HAP-1 (cell line): ENCODE measurements at regions not wholly inside any gene's neighbourhood (a gene's known extent, or its start where the extent isn't known, plus 50 kb on each side); places are given as distances from the start of the nearest gene placed in this dataset.

Experiments used
- DNase-seq, 2 experiments: peaks; one replicate each; pipeline ENCODE4 v3.0.0-alpha.2; 2016 to 2020; ENCODE audit warnings: low spot score in 2 of 2
- H3K27me3 ChIP-seq: fragments of 250-450 bp; sonication (Bioruptor Pico); 2 replicates; pipeline ENCODE4 v1.5.1; 2020; ENCODE audit warnings: low read depth, mild to moderate bottlenecking, moderate library complexity
- H3K36me3 ChIP-seq: fragments of 250-450 bp; sonication (Bioruptor Pico); replicated peaks from 2 replicates; pipeline ENCODE4 v1.5.1; 2020; ENCODE audit warnings: mild to moderate bottlenecking
- H3K4me1 ChIP-seq: fragments of 250-450 bp; sonication (Bioruptor Pico); 2 replicates; pipeline ENCODE4 v1.5.1; 2020; ENCODE audit warnings: mild to moderate bottlenecking
- H3K4me3 ChIP-seq: fragments of 250-450 bp; sonication (Bioruptor Pico); 2 replicates; pipeline ENCODE4 v1.5.1; 2020; ENCODE audit warnings: mild to moderate bottlenecking, moderate library complexity
- H3K9me3 ChIP-seq: fragments of 250-450 bp; sonication (Bioruptor Pico); 2 replicates; pipeline ENCODE4 v1.5.1; 2020; ENCODE audit warnings: mild to moderate bottlenecking, moderate library complexity
- in situ Hi-C: fragments of 300-500 bp; cut with MboI; formaldehyde crosslinking; loops from 3 replicates; pipeline ENCODE4 v1.14.3; 2020; ENCODE audit warnings: low sequenced_read_pairs, inconsistent platforms, mixed read lengths

- Histone ChIP-seq H3K27me3 (no peaks in the 10 kb centered on the region), H3K4me1 (no peaks in the 10 kb centered on the region), H3K9me3 (no peaks in the 10 kb centered on the region), H3K4me3 (no peak overlapping the region), H3K36me3 (no peaks in the 10 kb centered on the region)
- DNase-seq = no peak
- in situ Hi-C loops = no loop called here
Observed at GRCh38 chr11:119506436-119506835, 83.5 kb upstream of the THY1 start.

- Histone ChIP-seq H3K27me3 (no peaks in the 10 kb centered on the region), H3K4me1 (no peaks in the 10 kb centered on the region), H3K9me3 (no peaks in the 10 kb centered on the region), H3K36me3 (no peaks in the 10 kb centered on the region), H3K4me3 (no peak overlapping the region)
- no peak for DNase-seq
- in situ Hi-C loops = no loop called here
Observed at GRCh38 chr11:119505861-119506260, 82.9 kb upstream of the THY1 start.

GRCh38 chr11:119505071-119505470 lies 82.1 kb upstream of the THY1 start:
- H3K4me1 ChIP-seq = peaks cover 2% of the 10 kb centered on the region; the same call in 1 of the 2 replicates
- H3K4me3 ChIP-seq = no peak overlapping the region
- H3K36me3 ChIP-seq = no peaks in the 10 kb centered on the region
- no peaks in the 10 kb centered on the region for H3K27me3 ChIP-seq
- DNase-seq = no peak
- H3K9me3 ChIP-seq = no peaks in the 10 kb centered on the region
- in situ Hi-C loops = no loop called here

- Histone ChIP-seq H3K27me3 (0 out of 2 replicates have a peak, but pooled peaks cover 2% of the 10 kb centered on the region), H3K9me3 (no peaks in the 10 kb centered on the region; the same call in 1 of the 2 replicates), H3K4me3 (no peak overlapping the region), H3K4me1 (peaks cover 2% of the 10 kb centered on the region; the same call in 1 of the 2 replicates), H3K36me3 (no peaks in the 10 kb centered on the region)
- DNase-seq = no peak
- in situ Hi-C loops = no loop called here
Observed at GRCh38 chr11:119504371-119504770, 81.4 kb upstream of the THY1 start.

- Histone ChIP-seq H3K36me3 (no peaks in the 10 kb centered on the region), H3K9me3 (no peaks in the 10 kb centered on the region; the same call in 1 of the 2 replicates), H3K27me3 (0 out of 2 replicates have a peak, but pooled peaks cover 2% of the 10 kb centered on the region), H3K4me3 (no peak overlapping the region), H3K4me1 (peaks cover 2% of the 10 kb centered on the region; the same call in 1 of the 2 replicates)
- in situ Hi-C loops = no loop called here
- DNase-seq = no peak
Observed at GRCh38 chr11:119501777-119502405, 78.9 kb upstream of the THY1 start.

- in situ Hi-C loops = loop anchor here (25.0 kb wide), 1 partner anchor 240 kb away; the partner anchor contains the start of gene NECTIN1
- peaks cover 2% of the 10 kb centered on the region; the same call in 1 of the 2 replicates for H3K4me1 ChIP-seq
- H3K36me3 ChIP-seq = no peaks in the 10 kb centered on the region
- no peak overlapping the region for H3K4me3 ChIP-seq
- no peak for DNase-seq
- H3K27me3 ChIP-seq = 0 out of 2 replicates have a peak, but pooled peaks cover 2% of the 10 kb centered on the region
- no peaks in the 10 kb centered on the region; the same call in 1 of the 2 replicates for H3K9me3 ChIP-seq
Observed at GRCh38 chr11:119497717-119498116, 74.7 kb upstream of the THY1 start.

- Histone ChIP-seq H3K4me1 (peaks cover 2% of the 10 kb centered on the region; the same call in 1 of the 2 replicates), H3K4me3 (no peak overlapping the region), H3K9me3 (no peaks in the 10 kb centered on the region; the same call in 1 of the 2 replicates), H3K36me3 (no peaks in the 10 kb centered on the region), H3K27me3 (0 out of 2 replicates have a peak, but pooled peaks cover 2% of the 10 kb centered on the region)
- in situ Hi-C loops = loop anchor here (25.0 kb wide), 1 partner anchor 240 kb away; the partner anchor contains the start of gene NECTIN1
- DNase-seq = no peak
Observed at GRCh38 chr11:119496997-119497396, 74.0 kb upstream of the THY1 start.

GRCh38 chr11:119496469-119496868 lies 73.5 kb upstream of the THY1 start:
- in situ Hi-C loops = loop anchor here (25.0 kb wide), 1 partner anchor 241 kb away; the partner anchor contains the start of gene NECTIN1
- H3K27me3 ChIP-seq = 0 out of 2 replicates have a peak, but pooled peaks cover 2% of the 10 kb centered on the region

GRCh38 chr11:119493712-119494111 lies 70.7 kb upstream of the THY1 start:
- no peaks in the 10 kb centered on the region for H3K4me1 ChIP-seq
- in situ Hi-C loops = loop anchor here (25.0 kb wide), 1 partner anchor 244 kb away; the partner anchor contains the start of gene NECTIN1
- peak in 1 of 2 experiments; percentile 64 for DNase-seq

More at GRCh38 chr11:119496469-119496868, 73.5 kb upstream of the THY1 start:
- Histone ChIP-seq H3K4me1 (peaks cover 2% of the 10 kb centered on the region; the same call in 1 of the 2 replicates), H3K36me3 (no peaks in the 10 kb centered on the region), H3K4me3 (no peak overlapping the region), H3K9me3 (no peaks in the 10 kb centered on the region; the same call in 1 of the 2 replicates)
- no peak for DNase-seq

GRCh38 chr11:119491753-119492510 lies 69.0 kb upstream of the THY1 start:
- H3K36me3 ChIP-seq = no peaks in the 10 kb centered on the region
- no peaks in the 10 kb centered on the region for H3K9me3 ChIP-seq
- no peak overlapping the region for H3K4me3 ChIP-seq
- DNase-seq = no peak
- no peaks in the 10 kb centered on the region for H3K4me1 ChIP-seq
- in situ Hi-C loops = loop anchor here (25.0 kb wide), 1 partner anchor 245 kb away; the partner anchor contains the start of gene NECTIN1
- H3K27me3 ChIP-seq = no peaks in the 10 kb centered on the region

More at GRCh38 chr11:119493712-119494111, 70.7 kb upstream of the THY1 start:
- Histone ChIP-seq H3K36me3 (no peaks in the 10 kb centered on the region), H3K4me3 (no peak overlapping the region), H3K27me3 (no peaks in the 10 kb centered on the region), H3K9me3 (no peaks in the 10 kb centered on the region)

GRCh38 chr11:119490253-119491006 lies 67.5 kb upstream of the THY1 start:
- H3K4me3 ChIP-seq = no peak overlapping the region
- H3K4me1 ChIP-seq = no peaks in the 10 kb centered on the region
- H3K36me3 ChIP-seq = no peaks in the 10 kb centered on the region
- in situ Hi-C loops = loop anchor here (25.0 kb wide), 1 partner anchor 247 kb away; the partner anchor contains the start of gene NECTIN1
- H3K27me3 ChIP-seq = no peaks in the 10 kb centered on the region
- no peaks in the 10 kb centered on the region for H3K9me3 ChIP-seq
- DNase-seq = no peak

- Histone ChIP-seq H3K27me3 (no peaks in the 10 kb centered on the region), H3K4me1 (no peaks in the 10 kb centered on the region), H3K9me3 (no peaks in the 10 kb centered on the region), H3K4me3 (no peak overlapping the region), H3K36me3 (no peaks in the 10 kb centered on the region)
- in situ Hi-C loops = loop anchor here (10.0 to 25.0 kb wide), 2 partner anchors 166 to 248 kb away; partner anchors contain the start of gene NECTIN1
- DNase-seq = no peak
Observed at GRCh38 chr11:119489087-119489486, 66.1 kb upstream of the THY1 start.
